ENCODE measurements at regions not wholly inside any gene's neighbourhood (a gene's known extent, or its start where the extent isn't known, plus 50 kb on each side); places are given as distances from the start of the nearest gene placed in this dataset.

DNA sequence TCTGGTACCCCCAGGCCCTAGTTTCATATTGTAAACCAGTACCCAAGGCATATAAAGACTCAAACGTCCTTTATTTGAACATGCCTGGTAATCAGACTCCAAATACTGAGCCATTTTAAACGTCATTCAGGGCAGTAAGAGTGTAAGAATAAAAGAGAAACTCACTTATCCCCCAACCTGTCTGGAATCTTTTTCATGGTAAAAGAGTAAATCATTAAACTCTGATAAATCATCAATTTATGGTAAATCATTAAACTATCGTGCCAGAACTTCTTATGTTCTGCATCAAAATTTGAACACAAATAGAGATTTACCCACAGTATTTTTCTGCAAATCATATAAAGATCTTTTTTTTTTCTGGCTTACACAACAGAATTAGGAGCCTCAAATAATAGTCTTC lies 734.3 kb upstream of the POT1 start:
- TF ChIP-seq CTCF (IDR thresholded peaks at IDR 0.05 in 4 of 5, conservative IDR thresholded peaks at IDR 0.05 in 1 of 5) (no peak), POLR2A (IDR thresholded peaks at IDR 0.05) (no peak)

Measured in gastrocnemius medialis (tissue), 4 donors.